ENCODE measurements at regions not wholly inside any gene's neighbourhood (a gene's known extent, or its start where the extent isn't known, plus 50 kb on each side); places are given as distances from the start of the nearest gene placed in this dataset.

GRCh38 chrX:151814767-151815166 lies 80.2 kb downstream of the CNGA2 start:
- Histone ChIP-seq H3K4me1 (ENCODE audit: insufficient read depth) (no peaks in the 10 kb centered on the region), H3K79me2 (replicated peaks; ENCODE audit: insufficient read depth) (no peaks in the 10 kb centered on the region), H3K36me3 (ENCODE audit: insufficient read depth) (no peaks in the 10 kb centered on the region), H3F3A (replicated peaks; ENCODE audit: low read depth) (no peaks in the 10 kb centered on the region), H3K4me2 (no peak overlapping the region), H3K27ac (ENCODE audit: low read depth) (no peak overlapping the region), H4K20me1 (replicated peaks; ENCODE audit: insufficient read depth) (no peaks in the 10 kb centered on the region), H3K9me2 (ENCODE audit: insufficient read depth) (no peaks in the 10 kb centered on the region), H2AFZ (no peak overlapping the region), H3K4me3 (no peak overlapping the region), H3K27me3 (ENCODE audit: insufficient read depth) (no peaks in the 10 kb centered on the region)
- Mint-ChIP-seq H3K27me3 (ENCODE audit: insufficient read depth, low read depth, poor library complexity) (no peaks in the 10 kb centered on the region), H3K27ac (no peak overlapping the region), H3K9me3 (no peaks in the 10 kb centered on the region), H3K36me3 (ENCODE audit: low read depth) (no peaks in the 10 kb centered on the region), H3K4me1 (no peaks in the 10 kb centered on the region), H3K4me3 (no peak overlapping the region)
- no peak for TF ChIP-seq ETS1 (IDR thresholded peaks at IDR 0.05)
- no peak for TF ChIP-seq EZH2phosphoT487 (IDR thresholded peaks at IDR 0.05; ENCODE audit: unreplicated experiment)
- ATAC-seq: no peak
- DNase-seq (ENCODE audit: low spot score): no peak

- Mint-ChIP-seq H3K27ac (no peak overlapping the region), H3K9me3 (no peaks in the 10 kb centered on the region), H3K4me1 (no peaks in the 10 kb centered on the region), H3K36me3 (ENCODE audit: low read depth) (no peaks in the 10 kb centered on the region), H3K4me3 (no peak overlapping the region), H3K27me3 (ENCODE audit: insufficient read depth, low read depth, poor library complexity) (no peaks in the 10 kb centered on the region)
- no peaks in the 10 kb centered on the region for H3F3A ChIP-seq (replicated peaks; ENCODE audit: low read depth)
- H3K4me3 ChIP-seq: no peak overlapping the region
- ATAC-seq (no peak), DNase-seq (ENCODE audit: low spot score) (no peak)
- no peaks in the 10 kb centered on the region for H3K4me1 ChIP-seq (ENCODE audit: insufficient read depth)
- no peaks in the 10 kb centered on the region for H3K9me2 ChIP-seq (ENCODE audit: insufficient read depth)
- no peak overlapping the region for H3K27ac ChIP-seq (ENCODE audit: low read depth)
- H2AFZ ChIP-seq: no peak overlapping the region
- H3K79me2 ChIP-seq (replicated peaks; ENCODE audit: insufficient read depth): no peaks in the 10 kb centered on the region
- H3K27me3 ChIP-seq (ENCODE audit: insufficient read depth): no peaks in the 10 kb centered on the region
- H4K20me1 ChIP-seq (replicated peaks; ENCODE audit: insufficient read depth): no peaks in the 10 kb centered on the region
- H3K4me2 ChIP-seq: no peak overlapping the region
- H3K36me3 ChIP-seq (ENCODE audit: insufficient read depth): no peaks in the 10 kb centered on the region
- TF ChIP-seq ETS1 (IDR thresholded peaks at IDR 0.05) (no peak), NANOG (IDR thresholded peaks at IDR 0.05; ENCODE audit: borderline replicate concordance) (no peak), CREB1 (CRISPR knock-in tag; IDR thresholded peaks at IDR 0.05; ENCODE audit: low read depth) (no peak), ZNF114 (CRISPR knock-in tag; IDR thresholded peaks at IDR 0.05) (no peak), JUNB (IDR thresholded peaks at IDR 0.05; ENCODE audit: unreplicated experiment) (no peak), POLR2AphosphoS5 (IDR thresholded peaks at IDR 0.05; ENCODE audit: low read depth) (no peak), ZNF462 (CRISPR knock-in tag; IDR thresholded peaks at IDR 0.05) (no peak), EZH2 (IDR thresholded peaks at IDR 0.05; ENCODE audit: low read depth, unreplicated experiment) (no peak), EZH2phosphoT487 (IDR thresholded peaks at IDR 0.05; ENCODE audit: unreplicated experiment) (no peak), ZNF331 (CRISPR knock-in tag; IDR thresholded peaks at IDR 0.05; ENCODE audit: low read depth) (no peak), STAT1 (IDR thresholded peaks at IDR 0.05; ENCODE audit: unreplicated experiment) (no peak), CTCF (conservative IDR thresholded peaks at IDR 0.05; ENCODE audit: low read depth in 2 of 2) (no peak)
These were observed 80.9 kb downstream of the CNGA2 start for GRCh38 chrX:151815398-151815797.

All from GM23338 (cell line).